GDM1 (cell line): ENCODE measurements at regions not wholly inside any gene's neighbourhood (a gene's known extent, or its start where the extent isn't known, plus 50 kb on each side); places are given as distances from the start of the nearest gene placed in this dataset.

Experiments
- DNase-seq: peaks from one replicate; lab custom pipeline; 2025; lab: John Stamatoyannopoulos, UW

- no peak for DNase-seq
These were observed 52.0 kb downstream of the LRATD1 start for GRCh38 chr2:14684516-14684915.

GRCh38 chr2:14690926-14691325, 58.4 kb downstream of the LRATD1 start:
- DNase-seq: no peak

- no peak for DNase-seq
These were observed 61.4 kb downstream of the LRATD1 start for GRCh38 chr2:14693874-14694273.

GRCh38 chr2:14700753-14701152, 68.2 kb downstream of the LRATD1 start:
- no peak for DNase-seq

GRCh38 chr2:14702258-14702657, 69.7 kb downstream of the LRATD1 start:
- no peak for DNase-seq

- DNase-seq: no peak
These were observed 73.7 kb downstream of the LRATD1 start for GRCh38 chr2:14706201-14706600.

- no peak for DNase-seq
These were observed 79.6 kb downstream of the LRATD1 start for GRCh38 chr2:14712111-14712510.

- no peak for DNase-seq
These were observed 80.7 kb downstream of the LRATD1 start for GRCh38 chr2:14713248-14713647.

GRCh38 chr2:14715600-14715999, 83.1 kb downstream of the LRATD1 start:
- DNase-seq: no peak

- no peak for DNase-seq
These were observed 83.8 kb downstream of the LRATD1 start for GRCh38 chr2:14716319-14716718.

GRCh38 chr2:14717131-14717530, 84.6 kb downstream of the LRATD1 start:
- DNase-seq: no peak

- DNase-seq: no peak
These were observed 87.8 kb downstream of the LRATD1 start for GRCh38 chr2:14720319-14720718.

GRCh38 chr2:14720739-14721138, 88.2 kb downstream of the LRATD1 start:
- DNase-seq: no peak

GRCh38 chr2:14722904-14723570, 90.5 kb downstream of the LRATD1 start:
- no peak for DNase-seq

- no peak for DNase-seq
These were observed 91.2 kb downstream of the LRATD1 start for GRCh38 chr2:14723684-14724083.

GRCh38 chr2:14735696-14736095, 103.2 kb downstream of the LRATD1 start:
- DNase-seq: no peak

- DNase-seq: no peak
These were observed 104.7 kb downstream of the LRATD1 start for GRCh38 chr2:14737201-14737600.

GRCh38 chr2:14743861-14744260, 111.3 kb downstream of the LRATD1 start:
- DNase-seq: no peak

GRCh38 chr2:14745288-14746076, 113.0 kb downstream of the LRATD1 start:
- no peak for DNase-seq

- no peak for DNase-seq
These were observed 113.6 kb downstream of the LRATD1 start for GRCh38 chr2:14746133-14746532.

GRCh38 chr2:14747447-14747846, 114.9 kb downstream of the LRATD1 start:
- no peak for DNase-seq

GRCh38 chr2:14749884-14750283, 117.4 kb downstream of the LRATD1 start:
- no peak for DNase-seq

- DNase-seq: no peak
These were observed 117.9 kb downstream of the LRATD1 start for GRCh38 chr2:14750433-14750832.

- DNase-seq: no peak
These were observed 119.1 kb downstream of the LRATD1 start for GRCh38 chr2:14751581-14751980.
